Transverse colon (tissue), 3 donors: ENCODE measurements at regions not wholly inside any gene's neighbourhood (a gene's known extent, or its start where the extent isn't known, plus 50 kb on each side); places are given as distances from the start of the nearest gene placed in this dataset.

Source experiments
- POLR2A ChIP-seq: fragments of 450-650 bp; IDR thresholded peaks from one replicate; pipeline ENCODE4 v1.6.1; 2016; ENCODE audit warnings: antibody characterized with exemption, mild to moderate bottlenecking, moderate library complexity
- TF ChIP-seq, protein P1 (sequence below), 5 experiments: fragments of 200-600 bp in 3 of 5; fragments of 450-650 bp in 2 of 5; sonication (generic) in 3 of 5; IDR thresholded peaks; 1 replicate in 2 of 5; 2 replicates in 3 of 5; pipeline ENCODE4 v1.5.1; 2016 to 2017; ENCODE audit warnings: antibody characterized with exemption in 5 of 5, inconsistent platforms in 3 of 5, mild to moderate bottlenecking in 2 of 5, moderate library complexity in 1 of 5

DNA sequence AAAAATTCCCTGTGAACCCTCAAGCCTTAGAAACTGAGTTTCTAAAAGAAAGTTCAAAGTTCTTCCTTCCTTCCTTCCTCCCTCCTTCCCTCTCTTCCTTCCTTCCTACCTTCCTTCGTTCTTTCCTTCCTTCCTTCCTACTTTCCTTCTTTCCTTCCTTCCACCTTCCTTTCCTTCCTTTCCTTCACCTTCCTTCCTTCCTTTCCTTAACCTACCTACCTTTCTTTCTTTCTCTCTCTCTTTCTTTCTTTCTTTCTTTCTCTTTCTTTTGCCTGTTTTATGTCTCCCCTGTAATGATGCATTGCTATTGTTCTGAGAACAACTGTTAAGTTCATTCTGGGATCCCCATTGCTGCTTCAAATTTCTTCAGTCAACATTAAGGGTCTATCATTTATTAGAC lies 551.1 kb downstream of the TFEC start:
- TF ChIP-seq, protein P1, sequence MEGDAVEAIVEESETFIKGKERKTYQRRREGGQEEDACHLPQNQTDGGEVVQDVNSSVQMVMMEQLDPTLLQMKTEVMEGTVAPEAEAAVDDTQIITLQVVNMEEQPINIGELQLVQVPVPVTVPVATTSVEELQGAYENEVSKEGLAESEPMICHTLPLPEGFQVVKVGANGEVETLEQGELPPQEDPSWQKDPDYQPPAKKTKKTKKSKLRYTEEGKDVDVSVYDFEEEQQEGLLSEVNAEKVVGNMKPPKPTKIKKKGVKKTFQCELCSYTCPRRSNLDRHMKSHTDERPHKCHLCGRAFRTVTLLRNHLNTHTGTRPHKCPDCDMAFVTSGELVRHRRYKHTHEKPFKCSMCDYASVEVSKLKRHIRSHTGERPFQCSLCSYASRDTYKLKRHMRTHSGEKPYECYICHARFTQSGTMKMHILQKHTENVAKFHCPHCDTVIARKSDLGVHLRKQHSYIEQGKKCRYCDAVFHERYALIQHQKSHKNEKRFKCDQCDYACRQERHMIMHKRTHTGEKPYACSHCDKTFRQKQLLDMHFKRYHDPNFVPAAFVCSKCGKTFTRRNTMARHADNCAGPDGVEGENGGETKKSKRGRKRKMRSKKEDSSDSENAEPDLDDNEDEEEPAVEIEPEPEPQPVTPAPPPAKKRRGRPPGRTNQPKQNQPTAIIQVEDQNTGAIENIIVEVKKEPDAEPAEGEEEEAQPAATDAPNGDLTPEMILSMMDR (IDR thresholded peaks at IDR 0.05), result no peak
- no peak for TF ChIP-seq POLR2A
